ENCODE measurements at regions not wholly inside any gene's neighbourhood (a gene's known extent, or its start where the extent isn't known, plus 50 kb on each side); places are given as distances from the start of the nearest gene placed in this dataset.
"Not testable (repeated sequence)": the region's sequence is repeated elsewhere in the genome, so short reads cannot be mapped to it uniquely, and the experiment has no call there.

- no peaks in the 10 kb centered on the region for H3K36me3 ChIP-seq (ENCODE audit: insufficient read depth, low read length)
- intact Hi-C loops (cut with micrococcal nuclease): no loop called here
Observed at GRCh38 chr21:27776925-27777553, 810.2 kb upstream of the ADAMTS5 start.

GRCh38 chr21:27772816-27773215 is 805.9 kb upstream of the ADAMTS5 start:
- H3K36me3 Mint-ChIP-seq: no peaks in the 10 kb centered on the region
- Histone ChIP-seq H3K36me3 (ENCODE audit: insufficient read depth, low read length) (no peaks in the 10 kb centered on the region), H3K4me3 (ENCODE audit: low read length in 2 of 2) (no peak overlapping the region), H3K27me3 (ENCODE audit: insufficient read depth, low read length) (no peaks in the 10 kb centered on the region), H3K9me3 (ENCODE audit: control insufficient read depth in 1 of 2, low read length in 2 of 2) (no peaks in the 10 kb centered on the region), H3K27ac (ENCODE audit: low read depth, low read length) (no peak overlapping the region), H3K4me1 (ENCODE audit: insufficient read depth, low read length) (no peaks in the 10 kb centered on the region)
- no peak overlapping the region for H3K4me3 Mint-ChIP-seq
- no peak overlapping the region for H3K27ac Mint-ChIP-seq
- intact Hi-C loops (cut with micrococcal nuclease): no loop called here
- no peaks in the 10 kb centered on the region for H3K4me1 Mint-ChIP-seq
- ChIA-PET CTCF (ENCODE audit: partially characterized antibody) (no interaction called here), POLR2A (ENCODE audit: partially characterized antibody) (no interaction called here)
- H3K9me3 Mint-ChIP-seq: peaks cover 0 to 3% (median 0%) of the 10 kb centered on the region in 8 donors
- no peak for DNase-seq
- H3K27me3 Mint-ChIP-seq: no peaks in the 10 kb centered on the region

More at GRCh38 chr21:27776925-27777553, 810.2 kb upstream of the ADAMTS5 start:
- ChIA-PET POLR2A (ENCODE audit: partially characterized antibody) (no interaction called here), CTCF (ENCODE audit: partially characterized antibody) (no interaction called here)
- H3K4me3 ChIP-seq (ENCODE audit: low read length in 2 of 2): no peak overlapping the region
- Mint-ChIP-seq H3K9me3 (peaks cover 0 to 5% (median under 1%) of the 10 kb centered on the region in 8 donors), H3K4me3 (no peak overlapping the region), H3K36me3 (no peaks in the 10 kb centered on the region), H3K4me1 (no peaks in the 10 kb centered on the region), H3K27ac (no peak overlapping the region), H3K27me3 (no peaks in the 10 kb centered on the region)
- H3K4me1 ChIP-seq (ENCODE audit: insufficient read depth, low read length): no peaks in the 10 kb centered on the region
- no peak for DNase-seq
- H3K27ac ChIP-seq (ENCODE audit: low read depth, low read length): no peak overlapping the region
- no peaks in the 10 kb centered on the region for H3K27me3 ChIP-seq (ENCODE audit: insufficient read depth, low read length)
- no peaks in the 10 kb centered on the region for H3K9me3 ChIP-seq (ENCODE audit: control insufficient read depth in 1 of 2, low read length in 2 of 2)

- DNase-seq: no peak
- Histone ChIP-seq H3K27me3 (ENCODE audit: insufficient read depth, low read length) (no peaks in the 10 kb centered on the region), H3K36me3 (ENCODE audit: insufficient read depth, low read length) (no peaks in the 10 kb centered on the region), H3K27ac (ENCODE audit: low read depth, low read length) (no peak overlapping the region), H3K4me3 (ENCODE audit: low read length in 2 of 2) (no peak overlapping the region), H3K4me1 (ENCODE audit: insufficient read depth, low read length) (no peaks in the 10 kb centered on the region), H3K9me3 (ENCODE audit: control insufficient read depth in 1 of 2, low read length in 2 of 2) (no peaks in the 10 kb centered on the region)
- Mint-ChIP-seq H3K36me3 (no peaks in the 10 kb centered on the region), H3K4me3 (no peak overlapping the region), H3K27ac (no peak overlapping the region), H3K27me3 (no peaks in the 10 kb centered on the region), H3K4me1 (no peaks in the 10 kb centered on the region), H3K9me3 (peaks cover 0 to 3% (median 0%) of the 10 kb centered on the region in 8 donors)
- ChIA-PET CTCF (ENCODE audit: partially characterized antibody) (no interaction called here), POLR2A (ENCODE audit: partially characterized antibody) (no interaction called here)
- intact Hi-C loops (cut with micrococcal nuclease): no loop called here
Observed at GRCh38 chr21:27771938-27772483, 805.1 kb upstream of the ADAMTS5 start.

- intact Hi-C loops (cut with micrococcal nuclease): no loop called here
- CTCF ChIA-PET (ENCODE audit: partially characterized antibody): no interaction called here
- H3K27ac Mint-ChIP-seq: no peak overlapping the region
Observed at GRCh38 chr21:27769763-27770162, 802.9 kb upstream of the ADAMTS5 start.

GRCh38 chr21:27768046-27768637 is 801.3 kb upstream of the ADAMTS5 start:
- H3K27me3 Mint-ChIP-seq; H3K4me3 ChIP-seq (ENCODE audit: low read length in 2 of 2); H3K4me1 ChIP-seq (ENCODE audit: insufficient read depth, low read length); intact Hi-C loops (cut with micrococcal nuclease); H3K27me3 ChIP-seq (ENCODE audit: insufficient read depth, low read length); H3K36me3 ChIP-seq (ENCODE audit: insufficient read depth, low read length); H3K4me3 Mint-ChIP-seq; POLR2A ChIA-PET (ENCODE audit: partially characterized antibody); H3K4me1 Mint-ChIP-seq; H3K9me3 ChIP-seq (ENCODE audit: control insufficient read depth in 1 of 2, low read length in 2 of 2); H3K36me3 Mint-ChIP-seq; DNase-seq; H3K27ac Mint-ChIP-seq; H3K27ac ChIP-seq (ENCODE audit: low read depth, low read length); H3K9me3 Mint-ChIP-seq; CTCF ChIA-PET (ENCODE audit: partially characterized antibody): not testable (repeated sequence)

More at GRCh38 chr21:27769763-27770162, 802.9 kb upstream of the ADAMTS5 start:
- no peaks in the 10 kb centered on the region for H3K36me3 Mint-ChIP-seq
- H3K4me3 Mint-ChIP-seq: no peak overlapping the region
- no peaks in the 10 kb centered on the region for H3K27me3 ChIP-seq (ENCODE audit: insufficient read depth, low read length)
- H3K27me3 Mint-ChIP-seq: no peaks in the 10 kb centered on the region
- H3K36me3 ChIP-seq (ENCODE audit: insufficient read depth, low read length): no peaks in the 10 kb centered on the region
- H3K4me1 Mint-ChIP-seq: no peaks in the 10 kb centered on the region
- H3K4me1 ChIP-seq (ENCODE audit: insufficient read depth, low read length): no peaks in the 10 kb centered on the region
- no peak for DNase-seq
- H3K4me3 ChIP-seq (ENCODE audit: low read length in 2 of 2): no peak overlapping the region
- no peak overlapping the region for H3K27ac ChIP-seq (ENCODE audit: low read depth, low read length)
- peaks cover 0 to 2% (median 0%) of the 10 kb centered on the region in 8 donors for H3K9me3 Mint-ChIP-seq
- H3K9me3 ChIP-seq (ENCODE audit: control insufficient read depth in 1 of 2, low read length in 2 of 2): no peaks in the 10 kb centered on the region
- POLR2A ChIA-PET (ENCODE audit: partially characterized antibody): no interaction called here

GRCh38 chr21:27764056-27764455 is 797.2 kb upstream of the ADAMTS5 start:
- H3K27me3 Mint-ChIP-seq: no peaks in the 10 kb centered on the region
- H3K9me3 ChIP-seq (ENCODE audit: control insufficient read depth in 1 of 2, low read length in 2 of 2): no peaks in the 10 kb centered on the region
- H3K36me3 ChIP-seq (ENCODE audit: insufficient read depth, low read length): no peaks in the 10 kb centered on the region
- peaks cover 0 to 9% (median 1%) of the 10 kb centered on the region in 8 donors for H3K9me3 Mint-ChIP-seq
- H3K27me3 ChIP-seq (ENCODE audit: insufficient read depth, low read length): no peaks in the 10 kb centered on the region
- no peak overlapping the region for H3K4me3 Mint-ChIP-seq
- POLR2A ChIA-PET (ENCODE audit: partially characterized antibody): no interaction called here
- H3K4me1 ChIP-seq (ENCODE audit: insufficient read depth, low read length): no peaks in the 10 kb centered on the region
- intact Hi-C loops (cut with micrococcal nuclease): no loop called here
- H3K27ac ChIP-seq (ENCODE audit: low read depth, low read length): no peak overlapping the region
- H3K4me3 ChIP-seq (ENCODE audit: low read length in 2 of 2): no peak overlapping the region
- H3K27ac Mint-ChIP-seq: no peak overlapping the region
- CTCF ChIA-PET (ENCODE audit: partially characterized antibody): no interaction called here
- H3K4me1 Mint-ChIP-seq: no peaks in the 10 kb centered on the region
- DNase-seq: no peak
- H3K36me3 Mint-ChIP-seq: no peaks in the 10 kb centered on the region

- ChIA-PET POLR2A (ENCODE audit: partially characterized antibody) (no interaction called here), CTCF (ENCODE audit: partially characterized antibody) (no interaction called here)
- H3K36me3 Mint-ChIP-seq: no peaks in the 10 kb centered on the region
- intact Hi-C loops (cut with micrococcal nuclease): no loop called here
- Histone ChIP-seq H3K36me3 (ENCODE audit: insufficient read depth, low read length) (no peaks in the 10 kb centered on the region), H3K4me3 (ENCODE audit: low read length in 2 of 2) (no peak overlapping the region), H3K27ac (ENCODE audit: low read depth, low read length) (no peak overlapping the region), H3K4me1 (ENCODE audit: insufficient read depth, low read length) (no peaks in the 10 kb centered on the region), H3K27me3 (ENCODE audit: insufficient read depth, low read length) (no peaks in the 10 kb centered on the region), H3K9me3 (ENCODE audit: control insufficient read depth in 1 of 2, low read length in 2 of 2) (no peaks in the 10 kb centered on the region)
- H3K4me3 Mint-ChIP-seq: no peak overlapping the region
- DNase-seq: no peak
- no peaks in the 10 kb centered on the region for H3K4me1 Mint-ChIP-seq
- no peaks in the 10 kb centered on the region for H3K27me3 Mint-ChIP-seq
- peaks cover 0 to 9% (median 0%) of the 10 kb centered on the region in 8 donors for H3K9me3 Mint-ChIP-seq
- H3K27ac Mint-ChIP-seq: no peak overlapping the region
Observed at GRCh38 chr21:27761623-27762022, 794.7 kb upstream of the ADAMTS5 start.

Measured in CD4-positive, alpha-beta memory T cell (primary cell).